ENCODE measurements at regions not wholly inside any gene's neighbourhood (a gene's known extent, or its start where the extent isn't known, plus 50 kb on each side); places are given as distances from the start of the nearest gene placed in this dataset.

DNA sequence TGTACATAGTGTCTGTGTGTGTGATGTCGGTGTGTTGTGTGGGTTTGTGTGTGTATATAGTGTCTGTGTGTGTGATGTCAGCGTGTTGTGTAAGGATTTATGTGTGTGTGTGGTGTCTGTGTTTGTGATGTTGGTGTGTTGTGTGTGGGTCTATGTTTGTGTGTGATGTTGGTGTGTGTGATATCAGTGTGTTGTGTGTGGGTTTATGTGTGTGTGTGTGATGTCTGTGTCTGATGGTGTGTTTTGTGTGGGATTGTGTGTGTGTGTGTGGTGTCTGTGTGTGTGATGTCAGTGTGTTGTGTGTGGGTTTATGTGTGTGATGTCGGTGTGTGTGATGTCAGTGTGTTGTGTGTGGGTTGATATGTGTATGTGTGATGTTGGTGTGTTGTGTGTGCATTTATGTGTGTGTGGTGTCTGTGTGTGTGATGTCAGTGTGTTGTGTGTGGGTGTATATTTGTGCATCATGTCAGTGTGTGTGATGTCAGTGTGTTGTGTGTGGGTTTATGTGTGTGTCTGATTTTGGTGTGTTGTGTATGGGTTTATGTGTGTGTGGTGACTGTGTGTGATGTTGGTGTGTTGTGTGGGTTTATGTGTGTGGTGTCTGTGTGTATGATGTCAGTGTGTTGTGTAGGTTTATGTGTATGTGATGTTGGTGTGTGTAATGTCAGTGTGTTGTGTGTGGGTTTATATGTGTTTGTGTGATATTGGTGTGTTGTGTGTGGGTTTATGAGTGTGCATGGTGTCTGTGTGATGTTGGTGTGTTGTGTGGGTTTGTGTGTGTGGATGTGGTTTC is 102.4 kb upstream of the CD93 start:
- Histone ChIP-seq H3K4me1 (ENCODE audit: control insufficient read depth in 4 of 4, insufficient read depth in 4 of 4, low read length in 3 of 4) (no peaks in the 10 kb centered on the region), H3K36me3 (ENCODE audit: control insufficient read depth in 4 of 4, insufficient read depth in 3 of 4, low read depth in 1 of 4, low read length in 3 of 4) (no peaks in the 10 kb centered on the region), H3K27me3 (ENCODE audit: control insufficient read depth in 4 of 4, insufficient read depth in 4 of 4, low read length in 3 of 4) (peaks cover 0 to 2% (median 0%) of the 10 kb centered on the region in 4 donors), H3K9ac (ENCODE audit: low read depth in 1 of 2, low read length in 2 of 2) (no peak overlapping the region), H3K4me3 (ENCODE audit: low read depth in 1 of 3, low read length in 3 of 3) (no peak overlapping the region), H3K27ac (ENCODE audit: low read depth in 1 of 2, low read length in 2 of 2) (no peak overlapping the region), H3K9me3 (ENCODE audit: control insufficient read depth in 4 of 4, low read length in 3 of 4) (peaks cover 0 to 3% (median under 1%) of the 10 kb centered on the region in 4 donors)
- no peak for TF ChIP-seq RXRA (IDR thresholded peaks at IDR 0.05)
- TF ChIP-seq, protein P1, sequence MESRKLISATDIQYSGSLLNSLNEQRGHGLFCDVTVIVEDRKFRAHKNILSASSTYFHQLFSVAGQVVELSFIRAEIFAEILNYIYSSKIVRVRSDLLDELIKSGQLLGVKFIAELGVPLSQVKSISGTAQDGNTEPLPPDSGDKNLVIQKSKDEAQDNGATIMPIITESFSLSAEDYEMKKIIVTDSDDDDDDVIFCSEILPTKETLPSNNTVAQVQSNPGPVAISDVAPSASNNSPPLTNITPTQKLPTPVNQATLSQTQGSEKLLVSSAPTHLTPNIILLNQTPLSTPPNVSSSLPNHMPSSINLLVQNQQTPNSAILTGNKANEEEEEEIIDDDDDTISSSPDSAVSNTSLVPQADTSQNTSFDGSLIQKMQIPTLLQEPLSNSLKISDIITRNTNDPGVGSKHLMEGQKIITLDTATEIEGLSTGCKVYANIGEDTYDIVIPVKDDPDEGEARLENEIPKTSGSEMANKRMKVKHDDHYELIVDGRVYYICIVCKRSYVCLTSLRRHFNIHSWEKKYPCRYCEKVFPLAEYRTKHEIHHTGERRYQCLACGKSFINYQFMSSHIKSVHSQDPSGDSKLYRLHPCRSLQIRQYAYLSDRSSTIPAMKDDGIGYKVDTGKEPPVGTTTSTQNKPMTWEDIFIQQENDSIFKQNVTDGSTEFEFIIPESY (IDR thresholded peaks at IDR 0.05): no peak
- TF ChIP-seq, protein P2, sequence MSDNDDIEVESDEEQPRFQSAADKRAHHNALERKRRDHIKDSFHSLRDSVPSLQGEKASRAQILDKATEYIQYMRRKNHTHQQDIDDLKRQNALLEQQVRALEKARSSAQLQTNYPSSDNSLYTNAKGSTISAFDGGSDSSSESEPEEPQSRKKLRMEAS (IDR thresholded peaks at IDR 0.05): no peak
- 91% methylated on average over 3 of the region's 3 CpGs for WGBS
- DNase-seq (ENCODE audit: low spot score): no peak

DNA sequence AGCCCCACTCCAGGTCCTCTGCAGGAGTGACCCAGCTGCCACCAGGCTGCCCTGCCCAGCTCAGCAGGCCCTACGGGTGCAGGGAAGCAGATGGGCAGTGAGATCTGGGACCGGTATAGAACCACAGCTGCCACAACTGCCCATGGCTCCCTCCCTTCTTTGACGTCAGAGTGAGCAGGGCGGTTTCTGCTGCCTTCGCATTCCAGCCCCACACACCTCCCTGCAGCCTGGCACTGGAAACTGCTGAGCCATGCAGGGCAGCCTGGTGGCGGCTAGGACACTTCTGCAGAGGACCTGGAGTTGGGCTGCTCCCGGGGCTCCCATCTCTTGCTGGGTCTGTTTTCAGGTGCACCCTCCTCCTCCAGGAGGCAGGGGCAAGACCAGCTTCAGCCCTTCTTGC is 101.6 kb upstream of the CD93 start:
- Histone ChIP-seq H3K9ac (ENCODE audit: low read depth in 1 of 2, low read length in 2 of 2) (no peak overlapping the region), H3K36me3 (ENCODE audit: control insufficient read depth in 4 of 4, insufficient read depth in 3 of 4, low read depth in 1 of 4, low read length in 3 of 4) (no peaks in the 10 kb centered on the region), H3K9me3 (ENCODE audit: control insufficient read depth in 4 of 4, low read length in 3 of 4) (peaks cover 0 to 3% (median under 1%) of the 10 kb centered on the region in 4 donors), H3K4me1 (ENCODE audit: control insufficient read depth in 4 of 4, insufficient read depth in 4 of 4, low read length in 3 of 4) (no peaks in the 10 kb centered on the region), H3K27me3 (ENCODE audit: control insufficient read depth in 4 of 4, insufficient read depth in 4 of 4, low read length in 3 of 4) (peaks cover 0 to 2% (median 0%) of the 10 kb centered on the region in 4 donors), H3K4me3 (ENCODE audit: low read depth in 1 of 3, low read length in 3 of 3) (no peak overlapping the region), H3K27ac (ENCODE audit: low read depth in 1 of 2, low read length in 2 of 2) (no peak overlapping the region)
- WGBS: 72% methylated on average over 7 of the region's 7 CpGs
- TF ChIP-seq JUND (IDR thresholded peaks at IDR 0.05) (no peak), SP1 (IDR thresholded peaks at IDR 0.05) (no peak), FOXA1 (IDR thresholded peaks at IDR 0.05) (no peak), NR2F2 (IDR thresholded peaks at IDR 0.05) (no peak), GABPA (IDR thresholded peaks at IDR 0.05 in 1 of 2, conservative IDR thresholded peaks at IDR 0.05 in 1 of 2) (no peak), EGR1 (IDR thresholded peaks at IDR 0.05; ENCODE audit: low read depth in 2 of 2) (no peak)
- TF ChIP-seq, protein P2 (IDR thresholded peaks at IDR 0.05): no peak
- TF ChIP-seq, protein P3, sequence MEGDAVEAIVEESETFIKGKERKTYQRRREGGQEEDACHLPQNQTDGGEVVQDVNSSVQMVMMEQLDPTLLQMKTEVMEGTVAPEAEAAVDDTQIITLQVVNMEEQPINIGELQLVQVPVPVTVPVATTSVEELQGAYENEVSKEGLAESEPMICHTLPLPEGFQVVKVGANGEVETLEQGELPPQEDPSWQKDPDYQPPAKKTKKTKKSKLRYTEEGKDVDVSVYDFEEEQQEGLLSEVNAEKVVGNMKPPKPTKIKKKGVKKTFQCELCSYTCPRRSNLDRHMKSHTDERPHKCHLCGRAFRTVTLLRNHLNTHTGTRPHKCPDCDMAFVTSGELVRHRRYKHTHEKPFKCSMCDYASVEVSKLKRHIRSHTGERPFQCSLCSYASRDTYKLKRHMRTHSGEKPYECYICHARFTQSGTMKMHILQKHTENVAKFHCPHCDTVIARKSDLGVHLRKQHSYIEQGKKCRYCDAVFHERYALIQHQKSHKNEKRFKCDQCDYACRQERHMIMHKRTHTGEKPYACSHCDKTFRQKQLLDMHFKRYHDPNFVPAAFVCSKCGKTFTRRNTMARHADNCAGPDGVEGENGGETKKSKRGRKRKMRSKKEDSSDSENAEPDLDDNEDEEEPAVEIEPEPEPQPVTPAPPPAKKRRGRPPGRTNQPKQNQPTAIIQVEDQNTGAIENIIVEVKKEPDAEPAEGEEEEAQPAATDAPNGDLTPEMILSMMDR (IDR thresholded peaks at IDR 0.05; ENCODE audit: low read depth, low read length, missing input control): no peak
- DNase-seq (ENCODE audit: low spot score): no peak

DNA sequence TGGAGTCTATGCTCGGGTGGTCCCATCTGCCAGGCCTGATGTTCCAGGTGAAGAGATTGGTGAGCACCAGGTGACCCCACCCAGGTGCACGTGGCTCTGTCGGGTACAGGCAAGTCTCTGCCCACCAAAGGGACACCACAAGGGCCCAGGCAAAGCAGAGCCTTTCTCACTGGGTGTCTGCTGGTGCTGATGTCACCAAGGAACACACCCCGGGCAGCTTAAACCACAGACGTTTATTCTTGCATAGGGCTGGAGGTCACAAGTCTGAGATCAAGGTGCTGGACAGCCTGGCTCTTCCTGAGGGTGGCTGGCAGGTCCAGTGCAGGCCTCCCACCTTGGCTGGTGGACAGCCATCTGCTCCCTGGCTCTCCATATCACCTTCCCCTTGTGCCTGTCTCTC is 100.7 kb upstream of the CD93 start:
- no peak overlapping the region for H3K27ac ChIP-seq (ENCODE audit: low read depth in 1 of 2, low read length in 2 of 2)
- TF ChIP-seq YY1 (IDR thresholded peaks at IDR 0.05): no peak
- TF ChIP-seq, protein P4, sequence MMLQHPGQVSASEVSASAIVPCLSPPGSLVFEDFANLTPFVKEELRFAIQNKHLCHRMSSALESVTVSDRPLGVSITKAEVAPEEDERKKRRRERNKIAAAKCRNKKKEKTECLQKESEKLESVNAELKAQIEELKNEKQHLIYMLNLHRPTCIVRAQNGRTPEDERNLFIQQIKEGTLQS (IDR thresholded peaks at IDR 0.05): no peak
- no peak for TF ChIP-seq GABPA (IDR thresholded peaks at IDR 0.05 in 1 of 2, conservative IDR thresholded peaks at IDR 0.05 in 1 of 2)
- TF ChIP-seq HNF4A (conservative IDR thresholded peaks at IDR 0.05): no peak
- no peak for TF ChIP-seq NR2F2 (IDR thresholded peaks at IDR 0.05)
- H3K36me3 ChIP-seq (ENCODE audit: control insufficient read depth in 4 of 4, insufficient read depth in 3 of 4, low read depth in 1 of 4, low read length in 3 of 4): no peaks in the 10 kb centered on the region
- DNase-seq (ENCODE audit: low spot score): no peak
- no peaks in the 10 kb centered on the region for H3K4me1 ChIP-seq (ENCODE audit: control insufficient read depth in 4 of 4, insufficient read depth in 4 of 4, low read length in 3 of 4)
- H3K9me3 ChIP-seq (ENCODE audit: control insufficient read depth in 4 of 4, low read length in 3 of 4): peaks cover 0 to 3% (median under 1%) of the 10 kb centered on the region in 4 donors
- 85% methylated on average over 5 of the region's 5 CpGs for WGBS
- H3K9ac ChIP-seq (ENCODE audit: low read depth in 1 of 2, low read length in 2 of 2): no peak overlapping the region
- H3K4me3 ChIP-seq (ENCODE audit: low read depth in 1 of 3, low read length in 3 of 3): no peak overlapping the region
- H3K27me3 ChIP-seq (ENCODE audit: control insufficient read depth in 4 of 4, insufficient read depth in 4 of 4, low read length in 3 of 4): peaks cover 0 to 2% (median 0%) of the 10 kb centered on the region in 4 donors
